ENCODE measurements at regions not wholly inside any gene's neighbourhood (a gene's known extent, or its start where the extent isn't known, plus 50 kb on each side); places are given as distances from the start of the nearest gene placed in this dataset.

DNA sequence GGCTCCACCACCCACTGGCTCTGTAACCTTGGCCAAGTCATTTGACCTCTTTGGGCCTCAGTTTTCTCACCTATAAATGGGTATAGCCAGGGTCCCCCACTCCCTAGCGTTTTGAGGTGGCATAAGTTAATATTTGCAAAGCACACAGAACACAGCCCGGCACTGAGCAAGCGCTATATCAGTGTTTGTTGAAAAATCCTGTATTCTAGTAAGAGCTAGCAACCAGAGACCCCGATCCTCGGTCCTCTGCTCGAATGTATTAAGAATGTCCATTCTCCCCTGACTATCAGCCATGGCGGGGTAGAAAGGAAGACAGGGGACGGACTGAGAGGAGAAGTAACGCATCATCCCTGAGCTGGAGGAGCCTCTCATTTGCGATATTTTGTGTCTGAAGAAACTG lies 131.2 kb downstream of the IRF8 start:
- TF ChIP-seq, protein P1, sequence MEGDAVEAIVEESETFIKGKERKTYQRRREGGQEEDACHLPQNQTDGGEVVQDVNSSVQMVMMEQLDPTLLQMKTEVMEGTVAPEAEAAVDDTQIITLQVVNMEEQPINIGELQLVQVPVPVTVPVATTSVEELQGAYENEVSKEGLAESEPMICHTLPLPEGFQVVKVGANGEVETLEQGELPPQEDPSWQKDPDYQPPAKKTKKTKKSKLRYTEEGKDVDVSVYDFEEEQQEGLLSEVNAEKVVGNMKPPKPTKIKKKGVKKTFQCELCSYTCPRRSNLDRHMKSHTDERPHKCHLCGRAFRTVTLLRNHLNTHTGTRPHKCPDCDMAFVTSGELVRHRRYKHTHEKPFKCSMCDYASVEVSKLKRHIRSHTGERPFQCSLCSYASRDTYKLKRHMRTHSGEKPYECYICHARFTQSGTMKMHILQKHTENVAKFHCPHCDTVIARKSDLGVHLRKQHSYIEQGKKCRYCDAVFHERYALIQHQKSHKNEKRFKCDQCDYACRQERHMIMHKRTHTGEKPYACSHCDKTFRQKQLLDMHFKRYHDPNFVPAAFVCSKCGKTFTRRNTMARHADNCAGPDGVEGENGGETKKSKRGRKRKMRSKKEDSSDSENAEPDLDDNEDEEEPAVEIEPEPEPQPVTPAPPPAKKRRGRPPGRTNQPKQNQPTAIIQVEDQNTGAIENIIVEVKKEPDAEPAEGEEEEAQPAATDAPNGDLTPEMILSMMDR (IDR thresholded peaks at IDR 0.05; ENCODE audit: insufficient read depth, missing control alignments) = no peak
- FAIRE-seq = no peak
- DNase-seq (ENCODE audit: insufficient read length, low spot score) = no peak

DNA sequence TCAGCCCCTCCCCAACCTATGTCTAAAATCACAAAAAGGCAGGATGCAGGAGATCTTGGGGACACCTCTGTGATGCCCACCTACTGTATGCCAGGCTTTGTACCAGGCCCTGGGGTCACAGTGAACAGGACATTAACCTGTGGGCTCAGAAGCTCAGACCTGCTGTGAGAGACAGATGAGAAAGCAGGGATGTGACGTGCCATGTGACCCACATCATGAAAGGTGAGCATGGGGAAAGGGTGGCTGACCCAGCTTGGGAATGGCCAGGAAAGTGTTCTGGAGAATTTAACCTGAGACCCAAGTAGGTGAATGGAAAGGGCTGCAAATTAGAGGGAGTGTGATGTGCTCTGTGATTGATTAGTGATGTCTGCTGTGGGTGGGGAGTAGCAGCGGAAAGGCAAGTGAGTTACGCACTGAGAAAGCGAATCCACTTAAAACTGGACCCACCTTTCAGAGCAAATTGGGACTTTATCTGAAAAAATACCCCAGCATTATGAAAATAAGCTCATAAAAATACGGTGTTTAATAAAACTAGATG lies 132.2 kb downstream of the IRF8 start:
- FAIRE-seq (no peak), DNase-seq (ENCODE audit: insufficient read length, low spot score) (no peak)
- TF ChIP-seq, protein P1 (IDR thresholded peaks at IDR 0.05; ENCODE audit: insufficient read depth, missing control alignments) = no peak

DNA sequence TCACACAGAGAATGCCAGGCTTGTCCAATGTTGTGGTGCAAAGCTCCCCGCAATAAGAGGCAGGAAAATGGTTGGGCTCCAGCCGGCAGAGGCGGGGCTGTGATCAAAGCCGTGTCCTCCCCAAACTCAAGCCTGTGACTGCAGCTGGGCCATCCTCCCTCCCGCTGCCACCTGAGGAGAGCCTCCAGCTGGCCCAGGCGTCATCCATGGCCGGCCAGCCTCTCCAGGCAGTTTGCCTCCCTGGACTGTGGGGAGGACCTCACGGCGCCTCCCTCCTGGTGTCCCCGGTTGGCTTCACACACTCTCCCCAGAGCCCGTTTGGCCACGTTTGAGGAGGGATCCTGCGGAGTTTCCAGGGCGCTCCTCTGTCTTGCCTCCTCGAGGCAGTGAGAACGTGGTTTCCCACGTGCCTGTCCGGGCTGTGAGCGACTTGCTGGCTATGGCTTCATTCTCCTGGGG lies 134.1 kb downstream of the IRF8 start:
- FAIRE-seq = no peak
- TF ChIP-seq, protein P1 (IDR thresholded peaks at IDR 0.05; ENCODE audit: insufficient read depth, missing control alignments) = no peak
- no peak for DNase-seq (ENCODE audit: insufficient read length, low spot score)

DNA sequence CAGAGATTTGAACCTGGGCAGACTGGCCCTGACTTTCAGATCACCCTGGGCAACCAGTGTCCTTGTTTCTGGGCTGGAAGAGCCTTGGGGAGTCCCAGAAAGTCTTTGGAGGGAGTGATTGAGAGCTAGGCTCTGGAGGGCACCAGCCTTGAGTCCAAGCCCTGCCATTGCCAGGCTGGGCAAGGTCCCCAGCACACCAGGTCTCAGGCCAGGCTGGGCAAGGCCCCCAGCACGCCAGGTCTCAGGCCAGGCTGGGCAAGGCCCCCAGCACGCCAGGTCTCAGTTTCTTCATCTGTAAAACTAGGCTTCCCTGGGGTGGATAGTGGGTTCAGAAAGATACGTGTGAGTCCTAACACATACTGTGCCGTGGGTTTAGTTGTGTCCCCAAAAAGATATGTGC lies 135.0 kb downstream of the IRF8 start:
- no peak for FAIRE-seq
- no peak for DNase-seq (ENCODE audit: insufficient read length, low spot score)

DNA sequence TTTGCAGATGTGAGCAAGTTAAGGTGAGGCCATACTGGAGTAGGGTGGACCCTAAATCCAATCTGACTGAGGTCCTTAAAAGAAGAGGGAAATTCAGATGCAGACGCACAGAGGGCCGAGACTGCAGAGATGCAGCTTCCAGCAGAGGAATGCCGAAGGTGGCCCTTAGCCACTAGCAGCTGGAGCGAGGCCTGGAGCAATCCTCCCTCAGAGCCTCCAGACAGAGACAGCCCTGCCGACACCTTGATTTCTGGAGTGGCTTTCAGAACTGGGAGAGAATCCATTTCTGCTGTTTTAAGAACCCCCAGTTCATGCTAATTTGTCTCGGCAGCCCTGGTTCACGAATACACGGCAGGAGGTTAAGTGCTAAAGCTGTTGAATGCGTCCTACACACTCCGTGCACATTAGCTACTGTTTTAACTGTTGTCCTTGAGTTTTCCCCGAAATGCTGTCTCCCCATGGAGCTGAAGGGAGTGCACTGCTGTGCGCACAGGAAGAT lies 135.5 kb downstream of the IRF8 start:
- FAIRE-seq (no peak), DNase-seq (ENCODE audit: insufficient read length, low spot score) (no peak)
- TF ChIP-seq, protein P1 (IDR thresholded peaks at IDR 0.05; ENCODE audit: insufficient read depth, missing control alignments) = no peak

More for the DNA sequence above, 135.0 kb downstream of the IRF8 start:
- TF ChIP-seq, protein P1 (IDR thresholded peaks at IDR 0.05; ENCODE audit: insufficient read depth, missing control alignments) = no peak

DNA sequence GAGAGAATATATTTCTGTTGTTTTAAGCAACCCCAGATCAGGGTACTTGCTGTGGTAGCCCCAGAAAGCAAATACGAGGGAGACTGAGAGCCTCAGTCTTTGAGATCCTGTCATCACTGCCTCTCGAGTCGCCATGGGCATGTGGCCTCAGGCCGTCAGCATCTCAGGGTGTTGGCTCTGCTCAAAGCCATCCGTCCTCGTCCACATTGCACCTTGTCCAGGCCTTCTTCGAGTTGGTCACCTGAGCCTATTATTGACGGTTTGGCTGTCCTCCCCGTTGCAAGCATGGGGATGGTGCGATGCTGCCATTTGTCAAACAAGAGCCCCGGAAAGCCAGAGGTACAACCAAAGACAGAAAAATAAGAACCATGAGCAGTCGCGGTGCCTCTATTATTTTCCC lies 136.9 kb downstream of the IRF8 start:
- TF ChIP-seq, protein P1 (IDR thresholded peaks at IDR 0.05; ENCODE audit: insufficient read depth, missing control alignments) = no peak
- FAIRE-seq (no peak), DNase-seq (ENCODE audit: insufficient read length, low spot score) (no peak)
